KMS-11 (cell line): ENCODE measurements at regions not wholly inside any gene's neighbourhood (a gene's known extent, or its start where the extent isn't known, plus 50 kb on each side); places are given as distances from the start of the nearest gene placed in this dataset.

Source experiments
- H2AFZ ChIP-seq: fragments of 200-600 bp; sonication (generic); 2 replicates; pipeline ENCODE4 v1.6.1; 2016; ENCODE audit warnings: antibody characterized with exemption, mixed run types, low read depth
- H3K27ac ChIP-seq: fragments of 200-600 bp; sonication (generic); 2 replicates; pipeline ENCODE4 v1.6.1; 2016; ENCODE audit warnings: mild to moderate bottlenecking, mixed run types
- H3K27me3 ChIP-seq: fragments of 200-600 bp; sonication (generic); 2 replicates; pipeline ENCODE4 v1.6.1; 2017; ENCODE audit warnings: mild to moderate bottlenecking, low read depth, mixed run types, moderate library complexity; ENCODE audit not compliant: insufficient read depth
- H3K36me3 ChIP-seq: fragments of 200-600 bp; sonication (generic); 2 replicates; pipeline ENCODE4 v1.6.1; 2017; ENCODE audit warnings: mild to moderate bottlenecking, mixed run types; ENCODE audit not compliant: insufficient read depth
- H3K4me1 ChIP-seq: fragments of 200-600 bp; sonication (generic); 2 replicates; pipeline ENCODE4 v1.6.1; 2016; ENCODE audit warnings: mild to moderate bottlenecking, low read depth, mixed run types; ENCODE audit not compliant: poor library complexity, severe bottlenecking
- H3K4me2 ChIP-seq: fragments of 200-600 bp; sonication (generic); 2 replicates; pipeline ENCODE4 v1.7.0; 2016; ENCODE audit warnings: mild to moderate bottlenecking, mixed run types
- H3K4me3 ChIP-seq: fragments of 200-600 bp; sonication (generic); IDR thresholded peaks from 2 replicates; pipeline ENCODE4 v1.6.1; 2017; ENCODE audit warnings: low read depth, low read length, mixed read lengths; ENCODE audit not compliant: insufficient read depth
- H3K79me2 ChIP-seq: fragments of 200-600 bp; sonication (generic); 2 replicates; pipeline ENCODE4 v1.6.1; 2016; ENCODE audit warnings: low read depth, mixed run types; ENCODE audit not compliant: insufficient read depth
- H3K9ac ChIP-seq: fragments of 200-600 bp; sonication (generic); 2 replicates; pipeline ENCODE4 v1.6.1; 2016; ENCODE audit warnings: mild to moderate bottlenecking, mixed run types
- H4K20me1 ChIP-seq: fragments of 200-600 bp; sonication (generic); 2 replicates; pipeline ENCODE4 v1.6.1; 2016; ENCODE audit warnings: mild to moderate bottlenecking, mixed run types; ENCODE audit not compliant: insufficient read depth
- TF ChIP-seq, protein P1 (sequence below): fragments of 200-600 bp; sonication (generic); conservative IDR thresholded peaks from 2 replicates; pipeline ENCODE4 v1.6.1; 2017; ENCODE audit warnings: low read depth, mild to moderate bottlenecking, antibody characterized with exemption, low read length, moderate library complexity, mixed read lengths

DNA sequence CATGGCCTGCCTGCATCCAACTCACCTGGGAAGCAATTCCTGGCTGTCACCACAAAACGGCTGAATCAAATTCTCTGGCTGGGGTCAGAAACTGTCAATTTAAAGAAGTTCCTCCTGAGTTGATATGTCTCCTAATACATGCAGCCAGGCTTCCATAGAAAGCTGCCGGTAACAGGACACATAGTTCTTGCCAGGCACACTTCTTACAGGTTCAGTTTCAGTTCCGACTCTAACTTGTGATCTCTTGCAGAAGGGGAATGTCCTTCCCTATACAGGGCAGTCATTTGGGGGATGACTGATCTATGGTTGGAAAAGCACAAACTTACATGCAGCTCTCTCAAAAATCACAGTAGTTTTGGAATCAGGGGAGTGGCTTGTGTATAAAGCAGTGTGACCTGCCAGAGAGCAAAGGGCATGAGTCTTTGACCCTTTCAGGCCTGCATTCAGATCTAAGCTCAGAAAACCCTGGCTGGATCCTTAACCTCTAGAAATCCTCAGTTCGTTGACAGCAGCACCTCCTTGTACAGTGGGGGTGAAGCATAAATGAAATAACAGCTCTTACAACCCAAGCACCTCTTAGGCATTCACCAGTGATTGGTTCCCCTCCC, 195.6 kb downstream of the SCP2D1 start:
- no peaks in the 10 kb centered on the region for H3K27me3 ChIP-seq
- H3K36me3 ChIP-seq: no peaks in the 10 kb centered on the region
- no peak overlapping the region for H3K27ac ChIP-seq
- no peak overlapping the region for H3K4me3 ChIP-seq
- H4K20me1 ChIP-seq: no peaks in the 10 kb centered on the region
- no peak overlapping the region for H3K9ac ChIP-seq
- no peak overlapping the region for H3K4me2 ChIP-seq
- H3K79me2 ChIP-seq: no peaks in the 10 kb centered on the region
- H2AFZ ChIP-seq: no peak overlapping the region
- no peaks in the 10 kb centered on the region for H3K4me1 ChIP-seq
- TF ChIP-seq, protein P1, sequence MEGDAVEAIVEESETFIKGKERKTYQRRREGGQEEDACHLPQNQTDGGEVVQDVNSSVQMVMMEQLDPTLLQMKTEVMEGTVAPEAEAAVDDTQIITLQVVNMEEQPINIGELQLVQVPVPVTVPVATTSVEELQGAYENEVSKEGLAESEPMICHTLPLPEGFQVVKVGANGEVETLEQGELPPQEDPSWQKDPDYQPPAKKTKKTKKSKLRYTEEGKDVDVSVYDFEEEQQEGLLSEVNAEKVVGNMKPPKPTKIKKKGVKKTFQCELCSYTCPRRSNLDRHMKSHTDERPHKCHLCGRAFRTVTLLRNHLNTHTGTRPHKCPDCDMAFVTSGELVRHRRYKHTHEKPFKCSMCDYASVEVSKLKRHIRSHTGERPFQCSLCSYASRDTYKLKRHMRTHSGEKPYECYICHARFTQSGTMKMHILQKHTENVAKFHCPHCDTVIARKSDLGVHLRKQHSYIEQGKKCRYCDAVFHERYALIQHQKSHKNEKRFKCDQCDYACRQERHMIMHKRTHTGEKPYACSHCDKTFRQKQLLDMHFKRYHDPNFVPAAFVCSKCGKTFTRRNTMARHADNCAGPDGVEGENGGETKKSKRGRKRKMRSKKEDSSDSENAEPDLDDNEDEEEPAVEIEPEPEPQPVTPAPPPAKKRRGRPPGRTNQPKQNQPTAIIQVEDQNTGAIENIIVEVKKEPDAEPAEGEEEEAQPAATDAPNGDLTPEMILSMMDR: no peak

DNA sequence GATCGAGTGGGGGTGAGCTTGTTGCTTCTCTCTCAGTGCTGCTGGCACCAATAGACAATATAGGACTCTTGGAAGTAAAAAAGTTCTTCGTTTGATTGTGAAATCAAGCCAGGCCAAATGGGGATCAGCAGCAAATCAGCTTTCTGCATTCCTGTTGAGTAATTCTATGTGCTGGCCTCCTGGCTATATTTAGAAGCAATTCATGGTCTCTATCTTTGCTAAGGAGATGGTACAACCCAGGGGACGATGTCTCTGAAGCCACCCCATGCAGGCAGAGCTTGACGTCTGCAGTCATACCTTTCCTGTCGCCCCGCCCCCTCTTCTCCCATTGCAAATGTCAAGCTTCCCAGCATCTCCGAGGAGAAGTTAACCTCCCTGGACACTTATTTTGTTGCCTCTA, 199.1 kb downstream of the SCP2D1 start:
- H3K4me2 ChIP-seq: no peak overlapping the region
- H3K4me3 ChIP-seq: no peak overlapping the region
- H3K27me3 ChIP-seq: no peaks in the 10 kb centered on the region
- H3K9ac ChIP-seq: no peak overlapping the region
- TF ChIP-seq, protein P1: no peak
- H2AFZ ChIP-seq: no peak overlapping the region
- no peaks in the 10 kb centered on the region for H4K20me1 ChIP-seq
- no peaks in the 10 kb centered on the region for H3K79me2 ChIP-seq
- H3K36me3 ChIP-seq: no peaks in the 10 kb centered on the region
- no peak overlapping the region for H3K27ac ChIP-seq
- no peaks in the 10 kb centered on the region for H3K4me1 ChIP-seq

DNA sequence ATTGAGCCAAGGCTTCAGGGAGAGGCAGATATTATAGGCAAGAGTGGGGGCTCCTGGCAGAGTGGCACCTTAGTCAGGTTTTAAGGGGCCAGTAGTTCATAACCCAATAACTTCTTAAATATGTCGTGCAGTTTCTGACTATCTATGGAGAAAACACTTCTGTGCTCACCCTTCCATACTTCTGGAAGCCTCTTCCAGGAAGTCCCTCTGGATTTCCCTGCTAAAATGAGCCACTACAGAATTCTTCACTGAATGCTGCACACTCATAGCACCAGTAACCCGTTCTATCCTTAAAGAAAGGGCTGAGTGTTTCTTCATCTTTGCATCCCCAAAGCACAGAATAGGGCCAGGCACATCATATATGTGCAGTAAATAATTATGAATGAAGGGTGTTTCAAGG, 198.5 kb upstream of the SLC24A3 start:
- no peaks in the 10 kb centered on the region for H4K20me1 ChIP-seq
- H3K4me2 ChIP-seq: no peak overlapping the region
- H3K27me3 ChIP-seq: no peaks in the 10 kb centered on the region
- no peaks in the 10 kb centered on the region for H3K4me1 ChIP-seq
- H3K27ac ChIP-seq: no peak overlapping the region
- no peaks in the 10 kb centered on the region for H3K79me2 ChIP-seq
- no peak overlapping the region for H2AFZ ChIP-seq
- H3K4me3 ChIP-seq: no peak overlapping the region
- no peak overlapping the region for H3K9ac ChIP-seq
- TF ChIP-seq, protein P1: no peak
- no peaks in the 10 kb centered on the region for H3K36me3 ChIP-seq

DNA sequence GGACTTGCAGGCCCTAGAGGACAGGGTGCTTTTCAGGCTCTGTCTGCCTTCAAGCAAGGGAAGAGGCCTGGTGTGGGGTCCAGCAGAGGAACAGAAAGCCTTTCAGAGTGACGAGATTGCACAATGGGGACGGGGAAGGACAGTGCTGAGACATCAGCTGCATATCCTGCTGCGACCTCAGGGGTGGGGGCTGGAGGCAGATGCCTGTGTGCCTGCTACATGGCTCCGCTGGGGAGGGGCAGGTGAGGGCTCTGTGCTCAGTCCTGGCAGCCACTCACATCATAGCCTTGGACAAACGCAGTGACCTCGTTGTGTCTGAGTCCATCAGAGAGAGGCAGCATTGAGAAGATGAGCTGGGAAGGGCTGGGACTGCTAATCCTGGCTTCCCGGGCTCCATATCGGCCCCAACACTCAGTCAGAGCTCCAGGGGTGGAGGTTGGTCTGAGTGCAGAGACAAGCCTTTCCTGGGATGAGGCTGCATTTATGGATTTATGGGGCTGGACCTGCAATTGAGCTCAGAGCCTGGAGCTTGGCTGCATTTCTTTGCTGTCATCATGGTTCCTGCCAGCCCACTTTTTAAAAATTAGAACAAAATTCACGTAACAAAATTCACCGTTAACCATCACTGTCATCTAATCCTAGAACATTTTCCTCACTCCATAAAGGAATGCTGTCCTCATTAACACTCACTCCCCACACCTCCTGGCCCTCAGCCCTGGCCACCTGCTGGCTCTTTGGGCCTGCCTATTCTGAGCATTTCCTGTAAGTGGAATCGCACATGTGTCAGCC, 196.9 kb upstream of the SLC24A3 start:
- H3K27ac ChIP-seq: no peak overlapping the region

More for the DNA sequence above, 196.9 kb upstream of the SLC24A3 start:
- H3K79me2 ChIP-seq: no peaks in the 10 kb centered on the region
- no peaks in the 10 kb centered on the region for H3K27me3 ChIP-seq
- H3K36me3 ChIP-seq: no peaks in the 10 kb centered on the region
- no peak overlapping the region for H3K4me2 ChIP-seq
- H3K4me1 ChIP-seq: no peaks in the 10 kb centered on the region
- H4K20me1 ChIP-seq: no peaks in the 10 kb centered on the region
- H3K4me3 ChIP-seq: no peak overlapping the region
- H3K9ac ChIP-seq: no peak overlapping the region
- TF ChIP-seq, protein P1: no peak
- no peak overlapping the region for H2AFZ ChIP-seq
